NT2/D1 (cell line): ENCODE measurements at regions not wholly inside any gene's neighbourhood (a gene's known extent, or its start where the extent isn't known, plus 50 kb on each side); places are given as distances from the start of the nearest gene placed in this dataset.

ENCODE experiments used
- DNase-seq: peaks from one replicate; pipeline ENCODE4 v3.0.0-alpha.2; 2011; ENCODE audit warnings: low read depth, low spot score
- H3K27me3 ChIP-seq: 2 replicates; pipeline ENCODE4 v1.6.0; 2011; ENCODE audit warnings: mild to moderate bottlenecking; ENCODE audit not compliant: insufficient read length, insufficient read depth
- H3K36me3 ChIP-seq: 2 replicates; pipeline ENCODE4 v1.6.1; 2011; ENCODE audit warnings: mild to moderate bottlenecking, low read length, mixed read lengths; ENCODE audit not compliant: insufficient read depth, insufficient read length
- H3K4me1 ChIP-seq: 2 replicates; pipeline ENCODE4 v1.5.1; 2011; ENCODE audit not compliant: insufficient read depth, insufficient read length
- H3K4me3 ChIP-seq: 2 replicates; pipeline ENCODE4 v1.5.1; 2011; ENCODE audit warnings: low read depth; ENCODE audit not compliant: insufficient read length
- H3K9ac ChIP-seq: 2 replicates; pipeline ENCODE4 v1.6.0; 2011; ENCODE audit warnings: low read depth; ENCODE audit not compliant: insufficient read length
- H3K9me3 ChIP-seq: 2 replicates; pipeline ENCODE4 v1.5.1; 2011; ENCODE audit warnings: mild to moderate bottlenecking, low read length; ENCODE audit not compliant: insufficient read depth
- SUZ12 ChIP-seq: IDR thresholded peaks from 2 replicates; pipeline ENCODE4 v1.6.1; 2011; ENCODE audit not compliant: insufficient read length, insufficient read depth; ENCODE audit errors: extremely low read depth
- YY1 ChIP-seq: IDR thresholded peaks from 2 replicates; pipeline ENCODE4 v1.6.1; 2011; ENCODE audit not compliant: insufficient read length, insufficient read depth
- ZNF274 ChIP-seq: IDR thresholded peaks from 2 replicates; pipeline ENCODE4 v1.6.1; 2011; ENCODE audit warnings: mild to moderate bottlenecking, low read depth, low read length

- no peak overlapping the region for H3K9ac ChIP-seq
- no peak overlapping the region for H3K4me3 ChIP-seq
- DNase-seq, result peak; percentile 27
- peaks cover 8% of the 10 kb centered on the region for H3K9me3 ChIP-seq
- no peaks in the 10 kb centered on the region for H3K36me3 ChIP-seq
- TF ChIP-seq ZNF274 (no peak), SUZ12 (no peak), YY1 (no peak)
- H3K27me3 ChIP-seq, result no peaks in the 10 kb centered on the region
- peaks cover 3% of the 10 kb centered on the region for H3K4me1 ChIP-seq
Observed at GRCh38 chr4:26081795-26082498, 167.9 kb downstream of the SMIM20 start.

GRCh38 chr4:26082565-26082964, 168.5 kb downstream of the SMIM20 start:
- peaks cover 3% of the 10 kb centered on the region for H3K4me1 ChIP-seq
- no peaks in the 10 kb centered on the region for H3K27me3 ChIP-seq
- TF ChIP-seq YY1 (no peak), ZNF274 (no peak), SUZ12 (no peak)
- no peak overlapping the region for H3K4me3 ChIP-seq
- no peak overlapping the region for H3K9ac ChIP-seq
- 0 out of 2 replicates have a peak, but pooled peaks cover 3% of the 10 kb centered on the region for H3K9me3 ChIP-seq
- no peak for DNase-seq
- H3K36me3 ChIP-seq, result no peaks in the 10 kb centered on the region

- Histone ChIP-seq H3K36me3 (no peaks in the 10 kb centered on the region), H3K4me1 (peaks cover 3% of the 10 kb centered on the region), H3K9me3 (0 out of 2 replicates have a peak, but pooled peaks cover 3% of the 10 kb centered on the region), H3K27me3 (no peaks in the 10 kb centered on the region), H3K4me3 (no peak overlapping the region), H3K9ac (no peak overlapping the region)
- no peak for TF ChIP-seq YY1
- TF ChIP-seq ZNF274, result no peak
- no peak for TF ChIP-seq SUZ12
- no peak for DNase-seq
Observed at GRCh38 chr4:26083987-26084386, 170.0 kb downstream of the SMIM20 start.

- no peaks in the 10 kb centered on the region for H3K36me3 ChIP-seq
- H3K9ac ChIP-seq, result no peak overlapping the region
- H3K4me3 ChIP-seq, result no peak overlapping the region
- TF ChIP-seq SUZ12 (no peak), ZNF274 (no peak), YY1 (no peak)
- no peaks in the 10 kb centered on the region for H3K27me3 ChIP-seq
- peaks cover 3% of the 10 kb centered on the region for H3K4me1 ChIP-seq
- DNase-seq, result no peak
- H3K9me3 ChIP-seq, result 0 out of 2 replicates have a peak, but pooled peaks cover 3% of the 10 kb centered on the region
Observed at GRCh38 chr4:26084414-26084813, 170.4 kb downstream of the SMIM20 start.

- no peaks in the 10 kb centered on the region for H3K27me3 ChIP-seq
- TF ChIP-seq SUZ12 (no peak), ZNF274 (no peak), YY1 (no peak)
- no peak for DNase-seq
- no peaks in the 10 kb centered on the region for H3K36me3 ChIP-seq
- no peak overlapping the region for H3K9ac ChIP-seq
- H3K4me1 ChIP-seq, result peaks cover 3% of the 10 kb centered on the region
- no peak overlapping the region for H3K4me3 ChIP-seq
- peaks cover 8% of the 10 kb centered on the region; the same call in 1 of the 2 replicates for H3K9me3 ChIP-seq
Observed at GRCh38 chr4:26085551-26085950, 171.5 kb downstream of the SMIM20 start.

- H3K9me3 ChIP-seq, result peaks cover 17% of the 10 kb centered on the region; the same call in 1 of the 2 replicates
- H3K4me3 ChIP-seq, result no peak overlapping the region
- H3K9ac ChIP-seq, result no peak overlapping the region
- H3K36me3 ChIP-seq, result no peaks in the 10 kb centered on the region
- H3K27me3 ChIP-seq, result no peaks in the 10 kb centered on the region
- no peak for DNase-seq
- peaks cover 3% of the 10 kb centered on the region for H3K4me1 ChIP-seq
- TF ChIP-seq SUZ12 (no peak), ZNF274 (no peak), YY1 (no peak)
Observed at GRCh38 chr4:26086621-26087441, 172.8 kb downstream of the SMIM20 start.

- H3K4me1 ChIP-seq, result peaks cover 3% of the 10 kb centered on the region
- H3K27me3 ChIP-seq, result no peaks in the 10 kb centered on the region
- no peak overlapping the region for H3K9ac ChIP-seq
- H3K36me3 ChIP-seq, result no peaks in the 10 kb centered on the region
- H3K4me3 ChIP-seq, result no peak overlapping the region
- peaks cover 13% of the 10 kb centered on the region; the same call in 1 of the 2 replicates for H3K9me3 ChIP-seq
- DNase-seq, result no peak
- TF ChIP-seq SUZ12 (no peak), YY1 (no peak), ZNF274 (no peak)
Observed at GRCh38 chr4:26088433-26088928, 174.5 kb downstream of the SMIM20 start.
